Bronchial epithelial cell (primary cell): ENCODE measurements at regions not wholly inside any gene's neighbourhood (a gene's known extent, or its start where the extent isn't known, plus 50 kb on each side); places are given as distances from the start of the nearest gene placed in this dataset.

Source experiments
- DNase-seq: peaks from one replicate; pipeline ENCODE4 v3.0.0-alpha.2; 2010; ENCODE audit warnings: low read depth
- FAIRE-seq: peaks from 2 replicates; lab custom pipeline; 2011; peaks lifted over from hg19 to GRCh38; lab: Jason Lieb, UNC
- H3K27me3 ChIP-seq: 2 replicates; pipeline ENCODE4 v1.5.1; 2011; ENCODE audit warnings: low read length; ENCODE audit not compliant: control insufficient read depth, insufficient read depth
- H3K36me3 ChIP-seq: 2 replicates; pipeline ENCODE4 v1.5.1; 2011; ENCODE audit warnings: low read length; ENCODE audit not compliant: control insufficient read depth, insufficient read depth
- H3K4me3 ChIP-seq: 2 replicates; pipeline ENCODE4 v1.5.1; 2011; ENCODE audit warnings: mild to moderate bottlenecking, low read depth, low read length, control low read depth
- CTCF ChIP-seq: IDR thresholded peaks from 2 replicates; pipeline ENCODE4 v1.5.1; 2011; ENCODE audit warnings: mild to moderate bottlenecking, moderate library complexity, low read length, control low read depth, inconsistent platforms; ENCODE audit not compliant: insufficient read depth, severe bottlenecking

- FAIRE-seq: no peak
- no peak for TF ChIP-seq CTCF
These were observed 346.9 kb downstream of the PBX1 start for GRCh38 chr1:164905869-164906268.

GRCh38 chr1:164902491-164902890, 343.5 kb downstream of the PBX1 start:
- FAIRE-seq: no peak
- H3K36me3 ChIP-seq: no peaks in the 10 kb centered on the region
- DNase-seq: no peak
- no peak overlapping the region for H3K4me3 ChIP-seq
- TF ChIP-seq CTCF: no peak
- H3K27me3 ChIP-seq: no peaks in the 10 kb centered on the region

More at GRCh38 chr1:164905869-164906268, 346.9 kb downstream of the PBX1 start:
- no peaks in the 10 kb centered on the region for H3K27me3 ChIP-seq
- H3K36me3 ChIP-seq: no peaks in the 10 kb centered on the region
- no peak overlapping the region for H3K4me3 ChIP-seq
- no peak for DNase-seq
